HepG2 (cell line): ENCODE measurements at regions not wholly inside any gene's neighbourhood (a gene's known extent, or its start where the extent isn't known, plus 50 kb on each side); places are given as distances from the start of the nearest gene placed in this dataset.

Experiments used
- ATAC-seq: fragments of 200-7000 bp; cut with Tn5 transposase; 3 replicates; pipeline ENCODE4 v1.9.1; 2020; ENCODE audit warnings: mild to moderate bottlenecking, moderate library complexity
- BruUV-seq: library from RNA; stranded (reverse); fragments of 400-500 nt; replicated peaks from 2 replicates; lab custom pipeline; 2021; lab: Mats Ljungman, UMichigan
- CTCF ChIA-PET: fragments of 300-600 bp; formaldehyde crosslinking; extraction: SDS; loops from one replicate; lab custom pipeline; 2021; ENCODE audit warnings: low total read pairs, inconsistent platforms, low intra/inter-chr PET ratio; lab: Yijun Ruan, JAX
- POLR2A ChIA-PET: fragments of 350-600 bp; sonication (Branson Sonifier 250); formaldehyde crosslinking; loops from one replicate; lab custom pipeline; 2020; ENCODE audit warnings: antibody characterized with exemption, inconsistent platforms; lab: Yijun Ruan, JAX
- DNase-seq: peaks from one replicate; pipeline ENCODE4 v3.0.0-alpha.2; 2015; ENCODE audit warnings: low spot score
- FAIRE-seq: peaks from 3 replicates; lab custom pipeline; 2011; peaks lifted over from hg19 to GRCh38; lab: Jason Lieb, UNC
- H2AFZ ChIP-seq: one replicate; pipeline ENCODE4 v1.6.1; 2011; ENCODE audit warnings: low read length, inconsistent platforms
- H3K27ac ChIP-seq: fragments of 300-600 bp; 3 replicates; pipeline ENCODE4 v1.8.0; 2011; ENCODE audit warnings: mixed run types, mild to moderate bottlenecking, mixed read lengths, low read length, inconsistent platforms; ENCODE audit not compliant: insufficient read depth; ENCODE audit errors: extremely low read length
- H3K27me3 ChIP-seq, 2 experiments: fragments of 200-600 bp in 1 of 2; 2 replicates in 1 of 2; 3 replicates in 1 of 2; pipeline versions ENCODE4 v1.6.0 to v1.8.0; 2011; ENCODE audit warnings: low read length in 2 of 2, mild to moderate bottlenecking in 2 of 2, moderate library complexity in 2 of 2, inconsistent platforms in 1 of 2; ENCODE audit not compliant: insufficient read depth in 2 of 2, control insufficient read depth in 1 of 2
- H3K36me3 ChIP-seq, 2 experiments: fragments of 200-600 bp in 1 of 2; replicated peaks in 1 of 2; 2 replicates in 1 of 2; 3 replicates in 1 of 2; pipeline versions ENCODE4 v1.5.1 to v1.8.0; 2011; ENCODE audit warnings: low read length in 2 of 2, inconsistent platforms in 1 of 2; ENCODE audit not compliant: insufficient read depth in 2 of 2, control insufficient read depth in 1 of 2
- H3K4me1 ChIP-seq: 2 replicates; pipeline ENCODE4 v1.5.1; 2012; ENCODE audit warnings: low read length, inconsistent platforms; ENCODE audit not compliant: insufficient read depth
- H3K4me2 ChIP-seq: 2 replicates; pipeline ENCODE4 v1.6.0; 2011; ENCODE audit warnings: low read depth, low read length, inconsistent platforms
- H3K4me3 ChIP-seq, 3 experiments: fragments of 200-600 bp in 1 of 3; sonication (generic), shearing (Covaris generic) in 1 of 3; replicated peaks in 1 of 3; 2 replicates each; pipeline ENCODE4 v1.5.1; 2011 to 2016; ENCODE audit warnings: low read length in 3 of 3, inconsistent platforms in 2 of 3, low read depth in 2 of 3, mild to moderate bottlenecking in 2 of 3, control low read depth in 1 of 3, mixed read lengths in 1 of 3; ENCODE audit not compliant: insufficient read depth in 1 of 3
- H3K79me2 ChIP-seq: one replicate; pipeline ENCODE4 v1.6.1; 2011; ENCODE audit warnings: low read length, inconsistent platforms; ENCODE audit not compliant: insufficient read depth
- H3K9ac ChIP-seq: 2 replicates; pipeline ENCODE4 v1.6.0; 2011; ENCODE audit warnings: mild to moderate bottlenecking, low read depth, low read length, inconsistent platforms; ENCODE audit not compliant: insufficient read depth
- H3K9me3 ChIP-seq: 2 replicates; pipeline ENCODE4 v1.5.1; 2012; ENCODE audit warnings: mild to moderate bottlenecking, low read length
- H4K20me1 ChIP-seq: 2 replicates; pipeline ENCODE4 v1.6.0; 2011; ENCODE audit warnings: inconsistent platforms, mild to moderate bottlenecking, low read length, moderate library complexity; ENCODE audit not compliant: insufficient read depth
- CBFB ChIP-seq: sonication (generic); formaldehyde crosslinking; IDR thresholded peaks from 2 replicates; pipeline ENCODE4 v1.4.0; 2020; ENCODE audit warnings: missing genetic modification reagents
- CREM ChIP-seq, 2 experiments: sonication (generic) in 1 of 2; formaldehyde crosslinking in 1 of 2; IDR thresholded peaks; 2 replicates each; pipeline versions ENCODE4 v1.4.0 to v1.6.1; 2016 to 2020; ENCODE audit warnings: antibody characterized with exemption in 1 of 2, mild to moderate bottlenecking in 1 of 2, missing genetic modification reagents in 1 of 2
- ELK4 ChIP-seq: sonication (generic); formaldehyde crosslinking; IDR thresholded peaks from 2 replicates; pipeline ENCODE4 v1.9.0; 2021; ENCODE audit warnings: missing genetic modification reagents, borderline replicate concordance
- FOXA1 ChIP-seq, 2 experiments: fragments of 450-650 bp in 1 of 2; sonication (generic) in 1 of 2; formaldehyde crosslinking in 1 of 2; IDR thresholded peaks; 2 replicates each; pipeline versions ENCODE4 v1.4.0 to v1.6.1; 2016 to 2020; ENCODE audit warnings: missing genetic modification reagents in 1 of 2
- FOXJ3 ChIP-seq: sonication (generic); formaldehyde crosslinking; IDR thresholded peaks from 2 replicates; pipeline ENCODE4 v1.4.0; 2020; ENCODE audit warnings: missing genetic modification reagents, mild to moderate bottlenecking, borderline replicate concordance
- GPN1 ChIP-seq: sonication (generic); formaldehyde crosslinking; IDR thresholded peaks from 2 replicates; pipeline ENCODE4 v1.5.1; 2020; ENCODE audit warnings: missing genetic modification reagents, borderline replicate concordance
- HNF4G ChIP-seq, 2 experiments: sonication (generic) in 1 of 2; formaldehyde crosslinking in 1 of 2; IDR thresholded peaks; 2 replicates each; pipeline versions ENCODE4 v1.4.0 to v1.6.1; 2011 to 2020; ENCODE audit warnings: borderline replicate concordance in 2 of 2, low read depth in 2 of 2, mild to moderate bottlenecking in 2 of 2, low read length in 1 of 2, missing genetic modification reagents in 1 of 2, moderate library complexity in 1 of 2
- KDM3A ChIP-seq: IDR thresholded peaks from 2 replicates; pipeline ENCODE4 v1.6.1; 2018; ENCODE audit warnings: low read depth, missing compliant biosample characterization
- KLF9 ChIP-seq: IDR thresholded peaks from 2 replicates; pipeline ENCODE4 v1.6.1; 2016; ENCODE audit warnings: low read depth
- RAD21 ChIP-seq: fragments of 450-650 bp; formaldehyde crosslinking; IDR thresholded peaks from 2 replicates; pipeline ENCODE4 v1.5.0; 2020; ENCODE audit warnings: mild to moderate bottlenecking
- SOX5 ChIP-seq: IDR thresholded peaks from 2 replicates; pipeline ENCODE4 v1.6.1; 2016; ENCODE audit warnings: borderline replicate concordance
- SRSF1 ChIP-seq: fragments of 200-400 bp; formaldehyde crosslinking; optimal IDR thresholded peaks from 2 replicates; pipeline ENCODE3; 2017; ENCODE audit warnings: mild to moderate bottlenecking, low read depth, low read length, moderate library complexity
- STAT5B ChIP-seq: sonication (generic); formaldehyde crosslinking; IDR thresholded peaks from 2 replicates; pipeline ENCODE4 v1.4.0; 2020; ENCODE audit warnings: missing genetic modification reagents
- ZNF607 ChIP-seq: sonication (generic); formaldehyde crosslinking; IDR thresholded peaks from 2 replicates; pipeline ENCODE4 v1.5.1; 2020; ENCODE audit warnings: missing genetic modification reagents, mild to moderate bottlenecking, borderline replicate concordance
- ZNF737 ChIP-seq: sonication (generic); formaldehyde crosslinking; IDR thresholded peaks from 2 replicates; pipeline ENCODE4 v1.5.0; 2020; ENCODE audit warnings: missing genetic modification reagents, mild to moderate bottlenecking, borderline replicate concordance
- ZNF850 ChIP-seq: sonication (generic); formaldehyde crosslinking; conservative IDR thresholded peaks from 2 replicates; pipeline ENCODE4 v1.9.0; 2021; ENCODE audit warnings: mild to moderate bottlenecking, missing genetic modification reagents
- WGBS: methylation state at CpG from one replicate; pipeline ENCODE4 v1.1.6; 2017; ENCODE audit warnings: low lambda C conversion rate; 5-methylcytosine and 5-hydroxymethylcytosine counted together
- in situ Hi-C: cut with HindIII; loops from 2 replicates; pipeline ENCODE4 v1.10.0; 2017; ENCODE audit warnings: low pct_unique_long_range_greater_than_20kb; ENCODE audit not compliant: extremely low pct_ligation_motif_present
- intact Hi-C: fragments of 100-400 bp; cut with micrococcal nuclease; formaldehyde crosslinking; loops from one replicate; pipeline ENCODE4 v1.10.0; 2022; ENCODE audit not compliant: unreplicated experiment
- TF ChIP-seq, protein P1 (sequence below): sonication (generic); formaldehyde crosslinking; IDR thresholded peaks from 2 replicates; pipeline ENCODE4 v1.4.0; 2020; ENCODE audit warnings: low read depth, missing genetic modification reagents
- TF ChIP-seq, protein P2 (sequence below): sonication (generic); formaldehyde crosslinking; IDR thresholded peaks from 2 replicates; pipeline ENCODE4 v1.5.0; 2020; ENCODE audit warnings: missing genetic modification reagents

DNA sequence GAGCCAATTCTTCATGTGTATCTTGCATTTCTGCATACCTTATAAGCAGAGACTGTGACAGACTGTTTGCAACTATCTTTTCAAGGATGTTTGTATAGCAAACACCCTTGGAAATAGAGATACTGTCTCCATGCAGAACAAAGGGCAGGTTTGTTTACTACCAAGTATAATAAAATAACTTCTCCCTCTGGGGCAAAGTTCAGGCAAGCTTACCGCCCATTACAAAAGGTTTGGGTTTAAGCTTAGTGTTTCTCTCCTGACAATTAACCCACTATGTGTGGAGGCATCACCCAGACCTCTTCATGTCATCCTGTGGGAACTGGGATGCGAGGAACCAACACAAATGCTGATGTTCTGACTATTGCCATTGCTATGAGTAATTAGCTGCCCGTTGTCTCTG is 479.1 kb upstream of the ZMIZ1 start (continued):
- TF ChIP-seq, protein P1, sequence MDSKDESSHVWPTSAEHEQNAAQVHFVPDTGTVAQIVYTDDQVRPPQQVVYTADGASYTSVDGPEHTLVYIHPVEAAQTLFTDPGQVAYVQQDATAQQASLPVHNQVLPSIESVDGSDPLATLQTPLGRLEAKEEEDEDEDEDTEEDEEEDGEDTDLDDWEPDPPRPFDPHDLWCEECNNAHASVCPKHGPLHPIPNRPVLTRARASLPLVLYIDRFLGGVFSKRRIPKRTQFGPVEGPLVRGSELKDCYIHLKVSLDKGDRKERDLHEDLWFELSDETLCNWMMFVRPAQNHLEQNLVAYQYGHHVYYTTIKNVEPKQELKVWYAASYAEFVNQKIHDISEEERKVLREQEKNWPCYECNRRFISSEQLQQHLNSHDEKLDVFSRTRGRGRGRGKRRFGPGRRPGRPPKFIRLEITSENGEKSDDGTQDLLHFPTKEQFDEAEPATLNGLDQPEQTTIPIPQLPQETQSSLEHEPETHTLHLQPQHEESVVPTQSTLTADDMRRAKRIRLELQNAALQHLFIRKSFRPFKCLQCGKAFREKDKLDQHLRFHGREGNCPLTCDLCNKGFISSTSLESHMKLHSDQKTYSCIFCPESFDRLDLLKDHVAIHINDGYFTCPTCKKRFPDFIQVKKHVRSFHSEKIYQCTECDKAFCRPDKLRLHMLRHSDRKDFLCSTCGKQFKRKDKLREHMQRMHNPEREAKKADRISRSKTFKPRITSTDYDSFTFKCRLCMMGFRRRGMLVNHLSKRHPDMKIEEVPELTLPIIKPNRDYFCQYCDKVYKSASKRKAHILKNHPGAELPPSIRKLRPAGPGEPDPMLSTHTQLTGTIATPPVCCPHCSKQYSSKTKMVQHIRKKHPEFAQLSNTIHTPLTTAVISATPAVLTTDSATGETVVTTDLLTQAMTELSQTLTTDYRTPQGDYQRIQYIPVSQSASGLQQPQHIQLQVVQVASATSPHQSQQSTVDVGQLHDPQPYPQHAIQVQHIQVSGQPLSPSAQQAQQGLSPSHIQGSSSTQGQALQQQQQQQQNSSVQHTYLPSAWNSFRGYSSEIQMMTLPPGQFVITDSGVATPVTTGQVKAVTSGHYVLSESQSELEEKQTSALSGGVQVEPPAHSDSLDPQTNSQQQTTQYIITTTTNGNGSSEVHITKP (CRISPR knock-in tag), result no peak
- TF ChIP-seq CBFB (CRISPR knock-in tag) (no peak), HNF4G (IDR thresholded peaks at IDR 0.05; ENCODE audit: borderline replicate concordance, low read depth, low read length) (peak; percentile 61), HNF4G (CRISPR knock-in tag; IDR thresholded peaks at IDR 0.05; ENCODE audit: borderline replicate concordance, low read depth) (no peak), ZNF607 (CRISPR knock-in tag) (no peak), SOX5 (CRISPR knock-in tag) (peak; percentile 96), CREM (IDR thresholded peaks at IDR 0.05) (peak; percentile 61; the same call in 1 of the 2 replicates), CREM (CRISPR knock-in tag; IDR thresholded peaks at IDR 0.05) (no peak)

DNA sequence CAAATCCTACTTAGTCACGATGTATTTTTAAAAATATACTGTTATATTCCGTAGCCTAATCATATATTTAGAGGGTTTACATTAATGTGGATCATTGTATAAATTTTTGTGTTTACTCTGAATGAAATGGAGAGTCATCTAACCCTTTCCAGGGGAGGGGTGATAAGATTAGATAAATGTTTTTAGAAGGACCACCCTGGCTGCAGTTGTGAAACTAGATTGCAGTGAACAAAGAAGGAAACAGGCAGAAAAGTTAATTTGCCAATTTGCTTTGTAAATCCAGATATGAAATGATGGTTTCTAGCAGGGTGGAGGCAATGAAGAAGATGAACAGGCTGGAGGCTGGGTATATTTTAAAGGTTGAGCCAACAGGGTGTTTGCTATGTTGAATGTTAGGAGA is 477.7 kb upstream of the ZMIZ1 start:
- Histone ChIP-seq H3K4me1 (peaks cover 42% of the 10 kb centered on the region), H3K36me3 (no peaks in the 10 kb centered on the region), H3K4me2 (no peak overlapping the region), H3K27me3 (no peaks in the 10 kb centered on the region), H4K20me1 (no peaks in the 10 kb centered on the region), H3K9me3 (no peaks in the 10 kb centered on the region), H3K79me2 (no peaks in the 10 kb centered on the region), H3K27ac (no peak overlapping the region), H3K9ac (no peak overlapping the region), H3K4me3 (no peak overlapping the region), H2AFZ (no peak overlapping the region)
- DNase-seq, result no peak
- intact Hi-C loops (no loop called here), in situ Hi-C loops (no loop called here)
- FAIRE-seq, result no peak
- WGBS, result 81% methylated on average over 2 of the region's 2 CpGs
- no peak for ATAC-seq
- ChIA-PET CTCF (no interaction called here), POLR2A (no interaction called here)
- BruUV-seq, result no TSS peak
- TF ChIP-seq RAD21 (CRISPR knock-in tag) (no peak), KLF9 (CRISPR knock-in tag) (no peak), FOXJ3 (CRISPR knock-in tag) (no peak), ZNF737 (CRISPR knock-in tag) (no peak), HNF4G (IDR thresholded peaks at IDR 0.05; ENCODE audit: borderline replicate concordance, low read depth, low read length) (no peak), HNF4G (CRISPR knock-in tag; IDR thresholded peaks at IDR 0.05; ENCODE audit: borderline replicate concordance, low read depth) (no peak), ZNF850 (CRISPR knock-in tag) (no peak), SRSF1 (no peak), STAT5B (CRISPR knock-in tag) (no peak), GPN1 (CRISPR knock-in tag) (no peak), KDM3A (CRISPR knock-in tag) (no peak), ELK4 (CRISPR knock-in tag) (no peak), FOXA1 (IDR thresholded peaks at IDR 0.05) (no peak), FOXA1 (CRISPR knock-in tag; IDR thresholded peaks at IDR 0.05) (no peak)
- TF ChIP-seq, protein P2, sequence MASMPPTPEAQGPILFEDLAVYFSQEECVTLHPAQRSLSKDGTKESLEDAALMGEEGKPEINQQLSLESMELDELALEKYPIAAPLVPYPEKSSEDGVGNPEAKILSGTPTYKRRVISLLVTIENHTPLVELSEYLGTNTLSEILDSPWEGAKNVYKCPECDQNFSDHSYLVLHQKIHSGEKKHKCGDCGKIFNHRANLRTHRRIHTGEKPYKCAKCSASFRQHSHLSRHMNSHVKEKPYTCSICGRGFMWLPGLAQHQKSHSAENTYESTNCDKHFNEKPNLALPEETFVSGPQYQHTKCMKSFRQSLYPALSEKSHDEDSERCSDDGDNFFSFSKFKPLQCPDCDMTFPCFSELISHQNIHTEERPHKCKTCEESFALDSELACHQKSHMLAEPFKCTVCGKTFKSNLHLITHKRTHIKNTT (CRISPR knock-in tag), result no peak
